Activated T-helper 17 cell treated with anti-CD3 and anti-CD28 coated beads, Interleukin-2, amount 50 U/mL, for 72 hours (primary cell): ENCODE measurements at regions not wholly inside any gene's neighbourhood (a gene's known extent, or its start where the extent isn't known, plus 50 kb on each side); places are given as distances from the start of the nearest gene placed in this dataset.

ENCODE experiments used
- ATAC-seq: fragments of 150-1000 bp; cut with Tn5 transposase; replicated peaks from 2 replicates; pipeline ENCODE4 v1.10.0; 2021; ENCODE audit warnings: mild to moderate bottlenecking, moderate library complexity
- H3K27ac Mint-ChIP-seq: one replicate; pipeline ENCODE4 v1.8.0; 2022; ENCODE audit warnings: mixed read lengths
- H3K27me3 Mint-ChIP-seq: one replicate; pipeline ENCODE4 v1.8.0; 2022; ENCODE audit warnings: mixed read lengths
- H3K36me3 Mint-ChIP-seq: one replicate; pipeline ENCODE4 v1.8.0; 2022; ENCODE audit warnings: low read depth, mild to moderate bottlenecking, mixed read lengths
- H3K4me1 Mint-ChIP-seq: one replicate; pipeline ENCODE4 v1.8.0; 2022; ENCODE audit warnings: mixed read lengths
- H3K4me3 Mint-ChIP-seq: one replicate; pipeline ENCODE4 v1.8.0; 2022; ENCODE audit warnings: mild to moderate bottlenecking, mixed read lengths
- H3K9me3 Mint-ChIP-seq: one replicate; pipeline ENCODE4 v1.8.0; 2022; ENCODE audit warnings: mixed read lengths

- no peak for ATAC-seq
- Mint-ChIP-seq H3K27ac (no peak overlapping the region), H3K9me3 (no peaks in the 10 kb centered on the region), H3K4me1 (no peaks in the 10 kb centered on the region), H3K4me3 (no peak overlapping the region), H3K36me3 (no peaks in the 10 kb centered on the region), H3K27me3 (no peaks in the 10 kb centered on the region)
Observed at GRCh38 chr18:11256251-11256650, 106.9 kb upstream of the PIEZO2 start.

GRCh38 chr18:11251891-11252270, 102.5 kb upstream of the PIEZO2 start:
- Mint-ChIP-seq H3K27ac (no peak overlapping the region), H3K9me3 (no peaks in the 10 kb centered on the region), H3K36me3 (no peaks in the 10 kb centered on the region), H3K4me3 (no peak overlapping the region), H3K4me1 (no peaks in the 10 kb centered on the region), H3K27me3 (peaks cover 3% of the 10 kb centered on the region)
- no peak for ATAC-seq

DNA sequence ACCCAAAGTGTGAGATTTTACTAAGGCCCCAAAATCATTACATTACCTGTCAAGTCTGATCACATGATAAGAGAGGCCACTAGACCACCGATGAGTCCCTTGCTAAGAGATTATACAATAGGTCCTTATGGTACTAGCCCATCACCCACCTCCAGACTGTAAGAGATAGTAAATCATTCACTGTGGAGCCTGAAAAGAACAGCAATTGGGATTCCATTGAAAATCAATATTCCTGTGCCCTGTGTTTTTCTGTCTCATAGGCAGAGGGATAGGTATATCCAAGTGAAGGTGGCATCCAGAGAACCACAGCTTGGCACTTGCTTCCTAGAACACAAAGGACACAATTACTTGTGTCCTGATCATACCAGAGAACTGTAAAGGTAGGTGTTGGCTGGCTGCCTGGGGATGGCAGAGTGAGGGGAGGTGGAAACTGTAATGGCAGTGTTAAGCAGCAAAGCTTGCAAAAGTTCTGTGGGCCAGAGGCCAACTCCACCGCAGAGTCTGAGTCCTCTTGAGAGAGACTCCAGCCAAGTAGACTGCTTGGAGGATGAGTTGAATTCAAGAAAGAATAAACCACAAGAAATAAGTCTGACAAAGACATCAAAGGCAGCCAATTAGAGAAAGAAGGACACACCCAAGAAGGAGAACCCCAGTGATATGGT, 102.0 kb upstream of the PIEZO2 start:
- Mint-ChIP-seq H3K9me3 (no peaks in the 10 kb centered on the region), H3K36me3 (no peaks in the 10 kb centered on the region), H3K4me1 (no peaks in the 10 kb centered on the region), H3K27me3 (peaks cover 3% of the 10 kb centered on the region), H3K4me3 (no peak overlapping the region), H3K27ac (no peak overlapping the region)
- ATAC-seq: no peak

DNA sequence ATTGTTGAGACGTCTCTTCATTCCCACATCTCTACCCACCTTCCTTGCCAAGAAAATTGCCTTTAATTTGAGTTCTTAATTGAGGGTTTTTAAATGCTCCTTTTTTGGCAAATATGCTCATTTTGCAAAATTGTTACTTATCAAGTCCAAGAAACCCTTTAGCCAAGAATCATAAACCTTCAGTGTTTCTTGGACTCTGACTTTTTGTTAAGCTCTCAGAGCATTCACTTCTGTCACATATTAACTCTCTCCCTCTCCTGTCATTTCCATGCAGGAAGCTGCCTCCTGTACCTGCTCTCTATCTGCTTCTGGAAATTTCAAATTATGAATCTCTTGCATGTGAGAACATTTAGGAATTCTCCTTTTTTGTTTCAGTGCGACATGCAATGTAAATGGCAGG, 100.0 kb upstream of the PIEZO2 start:
- peaks cover 3% of the 10 kb centered on the region for H3K27me3 Mint-ChIP-seq

DNA sequence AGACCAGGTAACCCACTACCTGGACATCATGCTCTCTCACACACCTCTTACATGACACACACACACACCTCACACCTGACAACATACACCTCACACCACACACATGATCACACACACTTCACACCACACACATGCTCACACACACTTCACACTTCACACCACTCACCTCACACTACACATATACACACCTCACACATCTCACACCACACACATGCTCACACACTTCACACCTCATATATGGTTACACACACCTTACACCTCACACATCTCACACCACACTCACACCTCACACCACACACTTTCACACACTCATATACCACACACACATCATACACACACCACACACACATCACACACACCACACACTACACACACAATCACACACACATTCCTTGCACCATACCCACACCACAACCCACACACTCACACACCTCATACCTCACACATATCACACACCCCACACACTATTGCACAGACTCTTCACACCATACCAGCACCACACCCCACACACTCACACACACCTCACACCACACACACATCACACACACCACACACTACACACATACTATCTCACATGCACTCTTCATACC, 98.1 kb upstream of the PIEZO2 start:
- Mint-ChIP-seq H3K4me1 (no peaks in the 10 kb centered on the region), H3K4me3 (no peak overlapping the region), H3K9me3 (no peaks in the 10 kb centered on the region), H3K36me3 (no peaks in the 10 kb centered on the region), H3K27me3 (peaks cover 3% of the 10 kb centered on the region), H3K27ac (no peak overlapping the region)
- no peak for ATAC-seq

More for the DNA sequence above, 100.0 kb upstream of the PIEZO2 start:
- Mint-ChIP-seq H3K9me3 (no peaks in the 10 kb centered on the region), H3K36me3 (no peaks in the 10 kb centered on the region), H3K4me1 (no peaks in the 10 kb centered on the region), H3K4me3 (no peak overlapping the region), H3K27ac (no peak overlapping the region)
- ATAC-seq: no peak

DNA sequence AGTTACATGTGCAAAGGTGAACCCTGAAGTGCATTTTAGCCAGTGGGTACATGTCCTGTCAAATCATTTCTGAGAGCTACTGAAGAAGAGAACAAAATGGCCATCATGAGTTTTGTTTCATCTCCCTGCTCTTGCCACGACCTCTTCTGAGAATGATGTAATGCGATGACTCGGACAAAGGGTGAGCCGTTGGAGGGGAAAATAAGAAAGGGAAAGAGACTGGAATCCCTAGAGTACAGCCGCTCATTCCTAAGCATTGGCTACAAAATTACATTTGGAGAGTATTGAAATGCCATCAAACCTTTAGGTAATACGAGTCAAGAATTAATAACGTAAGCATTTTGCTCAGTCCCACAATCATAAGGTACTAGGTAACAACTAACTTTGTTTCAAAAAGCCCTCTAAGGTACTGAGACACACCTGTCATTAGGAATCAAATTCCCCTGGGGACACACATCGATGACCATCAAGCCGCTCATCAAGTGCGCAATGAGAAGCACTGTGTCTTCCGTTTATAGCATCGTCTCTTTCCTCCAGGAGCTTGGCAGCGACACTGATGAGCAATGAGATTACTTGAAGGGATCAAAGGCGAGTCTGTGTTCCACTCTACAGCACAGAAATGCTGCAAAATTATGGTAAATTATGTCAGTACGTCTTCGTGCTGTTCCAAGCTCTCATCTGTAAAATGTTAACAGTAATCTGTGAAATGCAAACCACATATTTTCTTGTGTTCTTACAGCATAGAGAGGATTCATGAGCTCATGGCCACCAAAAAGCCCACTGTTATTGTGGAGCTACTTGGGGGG, 97.3 kb upstream of the PIEZO2 start:
- H3K9me3 Mint-ChIP-seq: no peaks in the 10 kb centered on the region
- H3K27me3 Mint-ChIP-seq: peaks cover 3% of the 10 kb centered on the region
- no peak overlapping the region for H3K27ac Mint-ChIP-seq
- no peak overlapping the region for H3K4me3 Mint-ChIP-seq
- no peaks in the 10 kb centered on the region for H3K36me3 Mint-ChIP-seq
- no peaks in the 10 kb centered on the region for H3K4me1 Mint-ChIP-seq
- no peak for ATAC-seq

GRCh38 chr18:11245879-11246278, 96.5 kb upstream of the PIEZO2 start:
- ATAC-seq: no peak
- H3K36me3 Mint-ChIP-seq: no peaks in the 10 kb centered on the region
- H3K4me1 Mint-ChIP-seq: no peaks in the 10 kb centered on the region
- no peak overlapping the region for H3K27ac Mint-ChIP-seq
- H3K4me3 Mint-ChIP-seq: no peak overlapping the region
- H3K9me3 Mint-ChIP-seq: no peaks in the 10 kb centered on the region
- H3K27me3 Mint-ChIP-seq: peaks cover 3% of the 10 kb centered on the region

DNA sequence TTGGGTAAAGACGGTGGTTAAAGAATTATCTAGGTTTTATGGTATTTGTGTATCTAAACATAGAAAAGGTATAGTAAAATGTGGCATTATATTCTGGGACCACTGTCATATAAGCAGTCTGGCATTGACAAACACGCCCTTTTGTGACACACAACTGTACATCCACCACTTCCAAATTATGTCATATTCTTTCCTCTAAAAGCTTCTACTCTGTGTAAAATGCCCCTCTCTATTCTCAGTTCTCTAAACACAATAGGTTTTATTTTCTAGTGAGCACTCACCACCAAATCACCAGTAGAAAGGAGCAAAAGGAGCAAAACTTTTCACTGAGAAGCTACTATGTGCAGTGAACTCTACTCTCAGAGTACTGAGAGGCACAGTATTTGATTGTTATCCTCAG, 88.1 kb upstream of the PIEZO2 start:
- H3K27ac Mint-ChIP-seq: no peak overlapping the region
- no peaks in the 10 kb centered on the region for H3K4me1 Mint-ChIP-seq
- H3K27me3 Mint-ChIP-seq: peaks cover 6% of the 10 kb centered on the region
- no peak for ATAC-seq
- H3K4me3 Mint-ChIP-seq: no peak overlapping the region
- no peaks in the 10 kb centered on the region for H3K9me3 Mint-ChIP-seq
- no peaks in the 10 kb centered on the region for H3K36me3 Mint-ChIP-seq

GRCh38 chr18:11237066-11237465, 87.7 kb upstream of the PIEZO2 start:
- H3K27me3 Mint-ChIP-seq: peaks cover 6% of the 10 kb centered on the region
- no peak overlapping the region for H3K4me3 Mint-ChIP-seq
- H3K9me3 Mint-ChIP-seq: no peaks in the 10 kb centered on the region
- no peaks in the 10 kb centered on the region for H3K36me3 Mint-ChIP-seq
- no peaks in the 10 kb centered on the region for H3K4me1 Mint-ChIP-seq
- no peak overlapping the region for H3K27ac Mint-ChIP-seq
- ATAC-seq: no peak

DNA sequence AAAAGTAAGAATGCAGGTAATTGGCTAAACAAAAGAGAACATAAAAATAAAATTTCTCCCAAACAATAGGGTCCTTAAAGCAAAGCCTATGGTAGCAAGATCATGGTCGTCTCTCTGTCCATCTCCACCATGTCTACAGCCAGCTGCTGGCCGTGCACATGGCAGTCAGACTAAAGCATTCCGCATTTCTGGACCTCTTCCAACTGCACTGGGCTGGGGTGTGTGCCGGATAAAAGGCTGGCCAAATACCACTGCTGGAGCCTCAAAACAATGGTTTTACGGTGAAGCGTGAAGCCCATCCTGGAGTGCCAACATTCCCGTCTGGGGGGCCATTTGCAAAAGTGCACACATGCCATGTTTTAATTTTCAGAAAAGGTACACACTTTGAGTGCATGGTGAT, 74.8 kb upstream of the PIEZO2 start:
- no peak for ATAC-seq
- Mint-ChIP-seq H3K36me3 (no peaks in the 10 kb centered on the region), H3K27me3 (peaks cover 4% of the 10 kb centered on the region), H3K4me1 (no peaks in the 10 kb centered on the region), H3K9me3 (peaks cover 4% of the 10 kb centered on the region), H3K27ac (no peak overlapping the region), H3K4me3 (no peak overlapping the region)

- Mint-ChIP-seq H3K36me3 (no peaks in the 10 kb centered on the region), H3K27me3 (peaks cover 4% of the 10 kb centered on the region), H3K4me1 (no peaks in the 10 kb centered on the region), H3K27ac (no peak overlapping the region), H3K4me3 (no peak overlapping the region), H3K9me3 (peaks cover 4% of the 10 kb centered on the region)
- ATAC-seq: no peak
Observed at GRCh38 chr18:11219571-11219970, 70.2 kb upstream of the PIEZO2 start.

DNA sequence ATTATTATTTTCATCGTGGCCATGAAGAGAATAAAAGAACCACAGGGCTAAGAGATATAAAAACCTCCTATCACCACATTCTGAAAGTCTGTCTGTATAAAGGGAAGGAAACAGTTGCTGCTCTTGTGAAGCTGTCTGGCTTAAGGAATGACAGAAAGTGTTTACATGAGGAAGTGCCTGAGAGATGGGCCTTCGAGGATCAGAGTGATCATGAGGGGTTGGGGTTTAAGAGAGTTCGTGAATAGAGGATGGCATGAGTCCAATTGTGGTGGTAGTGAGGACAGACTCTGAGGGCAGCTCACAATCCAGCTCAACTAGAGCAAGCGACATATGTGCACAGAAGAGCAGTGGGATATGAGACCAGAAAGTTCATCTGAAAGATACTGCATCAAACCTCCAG, 65.8 kb upstream of the PIEZO2 start:
- Mint-ChIP-seq H3K4me1 (no peaks in the 10 kb centered on the region), H3K36me3 (no peaks in the 10 kb centered on the region), H3K9me3 (no peaks in the 10 kb centered on the region), H3K27ac (no peak overlapping the region), H3K4me3 (no peak overlapping the region), H3K27me3 (peaks cover 3% of the 10 kb centered on the region)
- no peak for ATAC-seq

DNA sequence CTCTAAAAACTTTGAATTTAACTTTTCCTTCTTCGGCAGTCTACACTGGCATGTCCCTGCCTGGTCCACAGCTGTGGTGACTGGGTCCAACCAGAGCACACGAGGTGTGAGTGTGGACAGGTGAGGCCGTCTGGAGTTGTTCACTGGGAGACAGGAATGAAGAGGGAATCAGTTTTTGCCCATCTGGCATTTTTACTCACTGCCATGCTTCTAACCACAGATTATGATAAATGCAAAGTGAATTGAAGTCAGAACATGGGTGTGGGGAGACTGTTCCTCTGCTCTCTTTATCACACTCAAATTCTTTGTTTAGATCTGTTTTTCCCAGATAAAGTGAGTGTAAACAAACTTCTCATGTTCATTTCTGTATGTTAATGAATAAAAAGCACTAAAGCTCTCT, 54.7 kb upstream of the PIEZO2 start:
- no peak for ATAC-seq
- Mint-ChIP-seq H3K4me1 (no peaks in the 10 kb centered on the region), H3K27ac (no peak overlapping the region), H3K4me3 (no peak overlapping the region), H3K36me3 (no peaks in the 10 kb centered on the region), H3K9me3 (no peaks in the 10 kb centered on the region), H3K27me3 (peaks cover 10% of the 10 kb centered on the region)

DNA sequence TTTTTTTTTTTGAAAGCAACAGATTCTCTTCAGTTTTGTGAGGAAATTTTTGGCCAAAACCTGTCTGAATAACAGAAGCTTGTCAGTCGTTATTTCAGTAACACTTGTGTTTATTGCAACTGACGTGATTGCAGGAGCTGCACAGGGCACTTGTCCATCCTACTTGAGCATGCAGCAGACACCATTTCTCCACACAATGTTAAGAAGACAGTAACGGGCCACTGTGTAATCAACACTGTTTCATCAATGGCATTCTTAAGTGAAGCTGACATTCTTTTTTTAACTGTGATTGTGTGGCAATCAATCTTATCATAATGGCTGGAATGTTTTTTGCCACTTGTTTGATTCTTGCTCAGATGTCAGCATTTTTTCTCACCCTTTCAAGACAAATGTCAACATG, 50.1 kb upstream of the PIEZO2 start:
- H3K27ac Mint-ChIP-seq: no peak overlapping the region
- peaks cover 9% of the 10 kb centered on the region for H3K27me3 Mint-ChIP-seq
- H3K4me1 Mint-ChIP-seq: no peaks in the 10 kb centered on the region
- ATAC-seq: no peak
- no peaks in the 10 kb centered on the region for H3K36me3 Mint-ChIP-seq
- H3K9me3 Mint-ChIP-seq: no peaks in the 10 kb centered on the region
- no peak overlapping the region for H3K4me3 Mint-ChIP-seq
